ENCODE measurements at regions not wholly inside any gene's neighbourhood (a gene's known extent, or its start where the extent isn't known, plus 50 kb on each side); places are given as distances from the start of the nearest gene placed in this dataset.

DNA sequence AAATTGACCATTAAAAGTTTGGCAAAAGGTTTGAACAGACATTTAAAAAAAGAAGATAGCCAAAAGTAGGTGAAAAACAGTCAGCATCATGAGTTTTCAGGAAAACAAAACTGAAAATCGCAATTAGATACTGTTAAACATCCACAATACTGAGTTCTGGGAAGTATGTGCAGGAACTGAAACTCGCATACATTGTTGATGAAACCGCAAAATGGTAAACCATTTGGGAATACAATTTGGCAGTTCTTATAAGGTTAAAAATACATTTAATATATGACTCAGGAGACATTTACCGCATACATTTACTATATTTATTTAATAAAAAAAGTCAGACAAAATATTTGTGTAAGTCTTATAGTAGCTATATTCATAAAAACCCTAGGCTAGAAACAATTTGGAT lies 393.2 kb downstream of the COL11A1 start:
- Histone ChIP-seq H3K27ac (ENCODE audit: low read depth in 2 of 2, low read length in 2 of 2) (no peak overlapping the region), H3K27me3 (ENCODE audit: control insufficient read depth, insufficient read depth, low read length) (no peaks in the 10 kb centered on the region), H3K9ac (ENCODE audit: low read length in 3 of 3) (no peak overlapping the region), H3K9me3 (ENCODE audit: control insufficient read depth in 2 of 3, insufficient read depth in 1 of 3, low read length in 3 of 3) (no peaks in the 10 kb centered on the region), H3K4me1 (ENCODE audit: control insufficient read depth in 2 of 3, insufficient read depth in 2 of 3, low read depth in 1 of 3, low read length in 3 of 3) (no peaks in the 10 kb centered on the region), H3K4me3 (ENCODE audit: low read length in 3 of 3) (no peak overlapping the region), H3K36me3 (ENCODE audit: control insufficient read depth in 2 of 3, insufficient read depth in 3 of 3, low read length in 3 of 3) (no peaks in the 10 kb centered on the region)
- DNase-seq: no peak
- intact Hi-C loops (cut with DNase I): no loop called here
- no peak for TF ChIP-seq CTCF (IDR thresholded peaks at IDR 0.05; ENCODE audit: borderline replicate concordance, extremely low read depth, insufficient read depth)
- no peak for FAIRE-seq

GRCh38 chr1:102699524-102699923 lies 408.8 kb downstream of the COL11A1 start:
- no peaks in the 10 kb centered on the region for H3K9me3 ChIP-seq (ENCODE audit: control insufficient read depth in 2 of 3, insufficient read depth in 1 of 3, low read length in 3 of 3)
- H3K4me3 ChIP-seq (ENCODE audit: low read length in 3 of 3): no peak overlapping the region
- no peak for FAIRE-seq
- no peak for TF ChIP-seq CTCF (IDR thresholded peaks at IDR 0.05; ENCODE audit: borderline replicate concordance, extremely low read depth, insufficient read depth)
- DNase-seq: no peak
- intact Hi-C loops (cut with DNase I): no loop called here
- no peaks in the 10 kb centered on the region for H3K4me1 ChIP-seq (ENCODE audit: control insufficient read depth in 2 of 3, insufficient read depth in 2 of 3, low read depth in 1 of 3, low read length in 3 of 3)
- H3K27me3 ChIP-seq (ENCODE audit: control insufficient read depth, insufficient read depth, low read length): no peaks in the 10 kb centered on the region
- no peak overlapping the region for H3K27ac ChIP-seq (ENCODE audit: low read depth in 2 of 2, low read length in 2 of 2)
- no peaks in the 10 kb centered on the region for H3K36me3 ChIP-seq (ENCODE audit: control insufficient read depth in 2 of 3, insufficient read depth in 3 of 3, low read length in 3 of 3)
- H3K9ac ChIP-seq (ENCODE audit: low read length in 3 of 3): no peak overlapping the region

GRCh38 chr1:102693345-102693744 lies 415.0 kb downstream of the COL11A1 start:
- no peak overlapping the region for H3K27ac ChIP-seq (ENCODE audit: low read depth in 2 of 2, low read length in 2 of 2)
- TF ChIP-seq CTCF (IDR thresholded peaks at IDR 0.05; ENCODE audit: borderline replicate concordance, extremely low read depth, insufficient read depth): no peak
- no peak overlapping the region for H3K4me3 ChIP-seq (ENCODE audit: low read length in 3 of 3)
- DNase-seq (no peak), FAIRE-seq (no peak)
- no peak overlapping the region for H3K9ac ChIP-seq (ENCODE audit: low read length in 3 of 3)
- no peaks in the 10 kb centered on the region for H3K4me1 ChIP-seq (ENCODE audit: control insufficient read depth in 2 of 3, insufficient read depth in 2 of 3, low read depth in 1 of 3, low read length in 3 of 3)
- H3K27me3 ChIP-seq (ENCODE audit: control insufficient read depth, insufficient read depth, low read length): no peaks in the 10 kb centered on the region
- intact Hi-C loops (cut with DNase I): no loop called here
- H3K9me3 ChIP-seq (ENCODE audit: control insufficient read depth in 2 of 3, insufficient read depth in 1 of 3, low read length in 3 of 3): no peaks in the 10 kb centered on the region
- no peaks in the 10 kb centered on the region for H3K36me3 ChIP-seq (ENCODE audit: control insufficient read depth in 2 of 3, insufficient read depth in 3 of 3, low read length in 3 of 3)

GRCh38 chr1:102691592-102692090 lies 416.7 kb downstream of the COL11A1 start:
- Histone ChIP-seq H3K27ac (ENCODE audit: low read depth in 2 of 2, low read length in 2 of 2) (no peak overlapping the region), H3K4me3 (ENCODE audit: low read length in 3 of 3) (no peak overlapping the region), H3K9ac (ENCODE audit: low read length in 3 of 3) (no peak overlapping the region), H3K36me3 (ENCODE audit: control insufficient read depth in 2 of 3, insufficient read depth in 3 of 3, low read length in 3 of 3) (no peaks in the 10 kb centered on the region), H3K9me3 (ENCODE audit: control insufficient read depth in 2 of 3, insufficient read depth in 1 of 3, low read length in 3 of 3) (no peaks in the 10 kb centered on the region), H3K27me3 (ENCODE audit: control insufficient read depth, insufficient read depth, low read length) (no peaks in the 10 kb centered on the region), H3K4me1 (ENCODE audit: control insufficient read depth in 2 of 3, insufficient read depth in 2 of 3, low read depth in 1 of 3, low read length in 3 of 3) (no peaks in the 10 kb centered on the region)
- DNase-seq (no peak), FAIRE-seq (peak; percentile 11)
- intact Hi-C loops (cut with DNase I): no loop called here
- TF ChIP-seq CTCF (IDR thresholded peaks at IDR 0.05; ENCODE audit: borderline replicate concordance, extremely low read depth, insufficient read depth): no peak
